Activated T-cell treated with anti-CD3 and anti-CD28 coated beads, Interleukin-2, amount 50 U/mL, for 72 hours (primary cell): ENCODE measurements at regions not wholly inside any gene's neighbourhood (a gene's known extent, or its start where the extent isn't known, plus 50 kb on each side); places are given as distances from the start of the nearest gene placed in this dataset.

Experiments used
- ATAC-seq, 2 donors: fragments of 150-1000 bp; cut with Tn5 transposase; replicated peaks in 1 of 2; 2 replicates each; pipeline ENCODE4 v1.10.0; 2021; ENCODE audit warnings: moderate library complexity in 2 of 2, mild to moderate bottlenecking in 1 of 2
- DNase-seq, 2 donors: peaks; one replicate each; pipeline ENCODE4 v3.0.0; 2021 to 2022; ENCODE audit warnings: mixed read lengths in 1 of 2
- H3K27ac Mint-ChIP-seq: one replicate; pipeline ENCODE4 v1.8.0; 2022; ENCODE audit warnings: mild to moderate bottlenecking, moderate library complexity, mixed read lengths
- H3K27me3 Mint-ChIP-seq: one replicate; pipeline ENCODE4 v1.8.0; 2022; ENCODE audit warnings: low read depth, mixed read lengths
- H3K36me3 Mint-ChIP-seq, 2 donors: one replicate each; pipeline ENCODE4 v1.8.0; 2022; ENCODE audit warnings: mixed read lengths in 2 of 2, mild to moderate bottlenecking in 1 of 2; ENCODE audit not compliant: insufficient read depth in 2 of 2
- H3K4me1 Mint-ChIP-seq: one replicate; pipeline ENCODE4 v1.8.0; 2022; ENCODE audit warnings: low read depth, mixed read lengths
- H3K4me3 Mint-ChIP-seq, 2 donors: one replicate each; pipeline ENCODE4 v1.8.0; 2022; ENCODE audit warnings: mild to moderate bottlenecking in 2 of 2, mixed read lengths in 2 of 2, moderate library complexity in 2 of 2
- H3K9me3 Mint-ChIP-seq, 2 donors: one replicate each; pipeline ENCODE4 v1.8.0; 2022; ENCODE audit warnings: mixed read lengths in 2 of 2

DNA sequence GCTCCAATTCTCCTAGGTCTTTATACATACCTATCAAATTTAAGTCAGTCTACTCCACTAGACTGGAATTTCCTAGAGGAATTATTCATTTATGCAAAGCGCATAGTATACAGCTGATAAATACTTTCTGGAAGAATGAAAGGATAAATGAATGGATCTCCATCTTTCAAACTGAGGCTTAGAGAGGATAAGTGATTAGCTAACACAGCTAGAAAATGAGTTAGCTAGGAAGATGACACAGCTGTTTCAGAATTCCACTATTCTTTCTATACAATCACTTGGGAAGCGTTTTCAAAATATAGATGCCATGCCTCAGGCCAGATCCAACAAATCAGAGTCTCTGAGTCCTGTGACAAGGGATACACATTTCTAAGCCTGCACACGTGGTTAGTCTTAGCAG lies 1146.6 kb upstream of the ZEB2 start:
- H3K4me1 Mint-ChIP-seq = no peaks in the 10 kb centered on the region
- no peaks in the 10 kb centered on the region for H3K36me3 Mint-ChIP-seq
- DNase-seq (no peak), ATAC-seq (no peak)
- H3K27me3 Mint-ChIP-seq = no peaks in the 10 kb centered on the region
- no peak overlapping the region for H3K27ac Mint-ChIP-seq
- peaks cover 0 to 5% of the 10 kb centered on the region in 2 donors for H3K9me3 Mint-ChIP-seq
- H3K4me3 Mint-ChIP-seq = no peak overlapping the region

GRCh38 chr2:145657265-145657664 lies 1137.3 kb upstream of the ZEB2 start:
- H3K4me3 Mint-ChIP-seq = no peak overlapping the region
- no peaks in the 10 kb centered on the region for H3K9me3 Mint-ChIP-seq
- no peaks in the 10 kb centered on the region for H3K36me3 Mint-ChIP-seq
- DNase-seq (no peak), ATAC-seq (no peak)
- H3K27ac Mint-ChIP-seq = no peak overlapping the region
- H3K27me3 Mint-ChIP-seq = no peaks in the 10 kb centered on the region
- no peaks in the 10 kb centered on the region for H3K4me1 Mint-ChIP-seq

DNA sequence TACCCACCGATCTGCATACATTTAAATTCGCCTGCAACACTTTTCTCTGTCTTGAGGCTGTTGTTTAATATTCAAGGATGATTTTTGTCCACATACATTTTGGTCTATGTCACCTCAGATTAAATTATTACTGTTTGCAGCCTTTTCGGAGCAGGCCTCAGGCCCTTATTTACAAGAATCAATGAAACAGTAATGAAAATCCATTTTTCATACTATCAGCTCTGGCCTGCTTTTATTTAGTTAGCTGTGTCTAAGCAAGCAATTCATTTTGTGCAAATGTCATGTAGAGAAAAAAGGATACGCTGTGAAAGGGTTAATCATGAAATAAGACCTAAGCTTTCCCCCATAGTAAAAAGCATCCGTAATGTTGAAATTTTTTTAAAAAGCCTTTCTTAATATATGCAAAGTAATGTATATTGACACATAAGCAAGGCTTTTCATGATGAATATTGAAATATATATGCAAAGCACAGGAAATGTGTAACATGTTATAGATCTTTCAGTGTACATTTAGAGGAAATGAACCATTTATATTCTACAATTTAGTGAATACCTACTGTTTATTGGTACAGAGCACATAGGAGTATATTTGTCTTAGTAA lies 1135.3 kb upstream of the ZEB2 start:
- Mint-ChIP-seq H3K27me3 (no peaks in the 10 kb centered on the region), H3K4me1 (no peaks in the 10 kb centered on the region), H3K9me3 (peaks cover 0 to 3% of the 10 kb centered on the region in 2 donors), H3K4me3 (no peak overlapping the region), H3K36me3 (no peaks in the 10 kb centered on the region), H3K27ac (no peak overlapping the region)
- DNase-seq (no peak), ATAC-seq (no peak)

- DNase-seq (no peak), ATAC-seq (no peak)
- H3K4me1 Mint-ChIP-seq = no peaks in the 10 kb centered on the region
- H3K4me3 Mint-ChIP-seq = no peak overlapping the region
- no peaks in the 10 kb centered on the region for H3K27me3 Mint-ChIP-seq
- H3K9me3 Mint-ChIP-seq = peaks cover 0 to 5% of the 10 kb centered on the region in 2 donors
- H3K36me3 Mint-ChIP-seq = no peaks in the 10 kb centered on the region
- H3K27ac Mint-ChIP-seq = no peak overlapping the region
Measured at GRCh38 chr2:145654746-145655145, 1134.8 kb upstream of the ZEB2 start.

GRCh38 chr2:145654156-145654555 lies 1134.2 kb upstream of the ZEB2 start:
- Mint-ChIP-seq H3K4me3 (no peak overlapping the region), H3K27ac (no peak overlapping the region), H3K4me1 (no peaks in the 10 kb centered on the region), H3K9me3 (peaks cover 0 to 5% of the 10 kb centered on the region in 2 donors), H3K27me3 (no peaks in the 10 kb centered on the region), H3K36me3 (no peaks in the 10 kb centered on the region)
- DNase-seq = no peak
- no peak for ATAC-seq

DNA sequence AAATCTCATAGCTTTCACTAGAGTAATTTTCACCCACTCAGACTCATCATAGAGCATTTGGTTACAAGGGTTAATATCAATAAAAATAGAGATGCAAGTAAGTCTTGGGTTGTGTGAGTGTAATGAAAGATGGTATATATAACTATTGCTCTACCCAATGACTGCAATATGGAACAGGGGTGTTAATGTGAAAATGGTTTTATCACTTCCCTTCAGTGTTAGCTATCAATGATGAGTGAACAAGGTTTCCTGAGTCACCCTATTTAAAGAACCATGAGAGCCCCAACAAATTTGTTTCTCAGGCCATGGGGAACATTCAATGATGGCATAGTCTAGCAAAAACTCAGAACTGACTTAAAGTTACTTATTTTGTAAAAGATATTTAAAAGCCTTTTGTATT lies 1133.6 kb upstream of the ZEB2 start:
- H3K9me3 Mint-ChIP-seq = peaks cover 0 to 5% of the 10 kb centered on the region in 2 donors
- no peaks in the 10 kb centered on the region for H3K36me3 Mint-ChIP-seq
- no peak overlapping the region for H3K27ac Mint-ChIP-seq
- ATAC-seq (no peak), DNase-seq (no peak)
- no peak overlapping the region for H3K4me3 Mint-ChIP-seq
- no peaks in the 10 kb centered on the region for H3K27me3 Mint-ChIP-seq
- no peaks in the 10 kb centered on the region for H3K4me1 Mint-ChIP-seq

GRCh38 chr2:145652571-145653545 lies 1132.9 kb upstream of the ZEB2 start:
- Mint-ChIP-seq H3K9me3 (peaks cover 0 to 5% of the 10 kb centered on the region in 2 donors), H3K36me3 (no peaks in the 10 kb centered on the region), H3K27me3 (no peaks in the 10 kb centered on the region), H3K4me1 (no peaks in the 10 kb centered on the region), H3K27ac (no peak overlapping the region), H3K4me3 (no peak overlapping the region)
- no peak for ATAC-seq
- no peak for DNase-seq

GRCh38 chr2:145652036-145652435 lies 1132.1 kb upstream of the ZEB2 start:
- H3K36me3 Mint-ChIP-seq = no peaks in the 10 kb centered on the region
- H3K4me1 Mint-ChIP-seq = no peaks in the 10 kb centered on the region
- H3K4me3 Mint-ChIP-seq = no peak overlapping the region
- H3K27ac Mint-ChIP-seq = no peak overlapping the region
- peaks cover 0 to 5% of the 10 kb centered on the region in 2 donors for H3K9me3 Mint-ChIP-seq
- ATAC-seq = no peak
- DNase-seq = no peak
- H3K27me3 Mint-ChIP-seq = no peaks in the 10 kb centered on the region

DNA sequence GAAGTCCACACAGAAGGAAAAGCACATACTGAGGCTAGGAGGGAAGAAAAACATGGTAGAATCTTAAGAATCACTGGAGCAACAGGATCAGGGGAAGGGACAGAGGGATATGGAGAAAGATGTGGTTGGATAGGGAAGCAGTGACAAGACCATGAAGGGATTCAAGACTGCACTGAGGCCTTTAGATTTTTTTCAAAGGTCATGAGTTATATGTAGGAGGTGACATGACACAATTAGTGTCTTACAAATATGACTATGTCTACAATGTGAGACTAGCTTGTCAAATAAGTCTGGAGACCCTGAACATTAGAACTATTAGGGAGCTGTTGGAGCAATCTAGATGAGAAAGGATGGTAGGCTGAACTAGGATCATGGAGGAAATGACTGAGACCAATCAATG lies 1130.3 kb upstream of the ZEB2 start:
- no peaks in the 10 kb centered on the region for H3K4me1 Mint-ChIP-seq
- peaks cover 0 to 5% of the 10 kb centered on the region in 2 donors for H3K9me3 Mint-ChIP-seq
- no peak overlapping the region for H3K4me3 Mint-ChIP-seq
- H3K27ac Mint-ChIP-seq = no peak overlapping the region
- DNase-seq (no peak), ATAC-seq (no peak)
- no peaks in the 10 kb centered on the region for H3K27me3 Mint-ChIP-seq
- H3K36me3 Mint-ChIP-seq = no peaks in the 10 kb centered on the region

DNA sequence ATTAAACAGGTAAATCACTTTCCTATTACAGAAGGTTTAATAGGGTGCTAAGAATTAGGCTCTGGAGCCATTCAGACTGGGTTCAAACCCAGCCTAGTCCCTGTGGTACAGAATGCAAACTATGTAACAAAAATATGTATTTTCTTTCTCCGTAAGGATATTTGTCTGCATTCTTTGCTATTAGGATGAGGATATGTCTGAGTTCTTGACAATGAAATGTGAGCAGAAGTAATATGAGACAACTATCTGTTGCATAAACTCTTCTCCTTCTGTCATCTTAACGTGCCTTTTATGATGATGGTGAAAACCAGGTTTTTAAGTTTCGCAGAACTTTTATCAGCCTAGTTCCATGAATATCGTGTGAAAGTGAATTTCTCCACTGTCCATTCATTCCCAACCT lies 1129.1 kb upstream of the ZEB2 start:
- Mint-ChIP-seq H3K4me3 (no peak overlapping the region), H3K9me3 (peaks cover 0 to 5% of the 10 kb centered on the region in 2 donors), H3K27ac (no peak overlapping the region), H3K27me3 (no peaks in the 10 kb centered on the region), H3K4me1 (no peaks in the 10 kb centered on the region), H3K36me3 (no peaks in the 10 kb centered on the region)
- DNase-seq (no peak), ATAC-seq (no peak)

DNA sequence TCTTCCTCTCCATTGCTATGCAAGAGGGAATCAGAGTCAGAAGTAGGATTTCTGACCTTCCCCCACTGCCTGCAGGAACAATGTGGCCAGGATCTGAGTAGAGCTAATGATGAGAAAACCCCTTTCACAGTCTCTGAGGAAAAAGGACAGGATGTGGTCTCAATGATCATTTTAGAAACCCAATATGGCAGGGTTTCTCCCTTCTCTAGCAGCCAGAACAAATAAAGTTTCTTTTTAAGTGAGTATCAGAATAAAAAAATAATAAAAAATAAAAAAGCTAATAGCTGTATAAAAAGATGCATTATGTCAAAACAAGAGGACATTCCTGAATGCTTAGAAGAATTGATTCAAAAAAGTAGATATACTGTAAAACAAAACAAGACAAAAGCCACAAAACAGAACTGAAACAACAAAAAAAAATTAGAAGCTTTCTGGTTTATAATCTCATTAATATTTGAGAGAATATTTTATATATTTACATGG lies 1124.9 kb upstream of the ZEB2 start:
- no peak for ATAC-seq

DNA sequence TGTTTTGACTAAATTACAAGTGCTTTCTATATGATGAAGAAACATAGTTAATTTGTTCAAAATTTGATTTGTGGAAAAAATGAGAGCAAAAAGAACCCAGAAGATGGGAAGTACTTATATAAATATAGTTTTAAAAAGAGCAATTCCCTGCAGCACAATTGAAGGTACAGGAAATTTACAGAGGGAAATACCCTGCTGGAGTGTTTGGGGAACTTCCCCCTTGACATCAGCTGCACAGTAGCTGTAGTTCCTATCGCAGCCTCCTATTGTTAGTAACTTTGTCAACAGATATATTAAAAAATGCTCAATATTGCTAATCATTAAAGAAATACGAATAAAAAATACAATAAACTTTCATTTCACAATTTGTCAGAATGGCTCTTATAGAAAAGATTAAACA lies 1118.8 kb upstream of the ZEB2 start:
- no peak overlapping the region for H3K27ac Mint-ChIP-seq
- H3K27me3 Mint-ChIP-seq = no peaks in the 10 kb centered on the region
- DNase-seq (no peak), ATAC-seq (no peak)
- H3K4me1 Mint-ChIP-seq = no peaks in the 10 kb centered on the region
- H3K9me3 Mint-ChIP-seq = peaks cover 0 to 2% of the 10 kb centered on the region in 2 donors
- H3K36me3 Mint-ChIP-seq = no peaks in the 10 kb centered on the region
- H3K4me3 Mint-ChIP-seq = no peak overlapping the region

More for the DNA sequence above, 1124.9 kb upstream of the ZEB2 start:
- H3K9me3 Mint-ChIP-seq = no peaks in the 10 kb centered on the region
- no peak overlapping the region for H3K4me3 Mint-ChIP-seq
- H3K36me3 Mint-ChIP-seq = no peaks in the 10 kb centered on the region
- H3K4me1 Mint-ChIP-seq = no peaks in the 10 kb centered on the region
- H3K27ac Mint-ChIP-seq = no peak overlapping the region
- no peak for DNase-seq
- H3K27me3 Mint-ChIP-seq = no peaks in the 10 kb centered on the region

- no peak overlapping the region for H3K4me3 Mint-ChIP-seq
- H3K36me3 Mint-ChIP-seq = peaks cover 0 to 1% of the 10 kb centered on the region in 2 donors
- ATAC-seq = no peak
Measured at GRCh38 chr2:145635706-145636427, 1115.9 kb upstream of the ZEB2 start.

More at GRCh38 chr2:145635706-145636427, 1115.9 kb upstream of the ZEB2 start:
- no peak for DNase-seq
- Mint-ChIP-seq H3K27ac (no peak overlapping the region), H3K4me1 (no peaks in the 10 kb centered on the region), H3K9me3 (peaks cover 0 to 2% of the 10 kb centered on the region in 2 donors), H3K27me3 (no peaks in the 10 kb centered on the region)
